NOMO-1 (cell line): ENCODE measurements at regions not wholly inside any gene's neighbourhood (a gene's known extent, or its start where the extent isn't known, plus 50 kb on each side); places are given as distances from the start of the nearest gene placed in this dataset.
"Not testable (repeated sequence)": the region's sequence is repeated elsewhere in the genome, so short reads cannot be mapped to it uniquely, and the experiment has no call there.

Source experiments
- DNase-seq, 2 experiments: peaks; one replicate each; lab custom pipeline; 2025; ENCODE audit not compliant: unreplicated experiment in 2 of 2; lab: John Stamatoyannopoulos, UW

DNA sequence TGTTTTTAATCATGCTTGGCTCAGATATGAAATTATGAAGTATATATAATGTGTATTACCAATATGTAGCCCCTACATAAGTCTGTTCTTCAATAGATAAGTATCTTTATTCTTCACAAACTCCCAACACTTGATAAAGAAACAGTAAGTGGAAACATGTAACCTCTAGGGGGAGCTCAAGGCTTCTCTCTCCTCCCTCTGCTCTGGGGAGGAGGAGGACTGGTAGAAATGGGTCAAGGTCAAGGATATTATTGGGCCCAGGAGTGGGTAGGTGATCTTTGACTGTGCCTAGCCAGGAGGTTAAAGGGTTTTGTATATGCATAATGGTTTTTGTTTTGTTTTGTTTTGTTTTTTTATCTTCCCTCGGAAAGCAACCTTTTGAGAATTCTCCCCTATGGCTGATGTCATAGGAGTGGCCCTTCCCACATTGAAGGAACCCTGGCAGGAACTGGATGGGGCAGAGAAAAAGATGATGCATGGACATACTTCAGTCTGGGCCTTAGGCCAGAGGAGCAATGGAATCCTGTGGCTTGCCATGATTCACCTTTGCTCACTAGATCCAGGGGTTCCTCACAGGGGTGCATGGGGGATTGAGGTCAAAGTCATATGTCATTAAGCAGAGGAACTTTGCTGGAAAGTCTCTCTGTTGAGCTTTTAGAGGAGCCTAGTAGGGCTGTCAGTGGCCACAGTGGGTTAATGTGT is 460.3 kb downstream of the MID1IP1 start:
- DNase-seq, result peak; percentile 9 to 55

DNA sequence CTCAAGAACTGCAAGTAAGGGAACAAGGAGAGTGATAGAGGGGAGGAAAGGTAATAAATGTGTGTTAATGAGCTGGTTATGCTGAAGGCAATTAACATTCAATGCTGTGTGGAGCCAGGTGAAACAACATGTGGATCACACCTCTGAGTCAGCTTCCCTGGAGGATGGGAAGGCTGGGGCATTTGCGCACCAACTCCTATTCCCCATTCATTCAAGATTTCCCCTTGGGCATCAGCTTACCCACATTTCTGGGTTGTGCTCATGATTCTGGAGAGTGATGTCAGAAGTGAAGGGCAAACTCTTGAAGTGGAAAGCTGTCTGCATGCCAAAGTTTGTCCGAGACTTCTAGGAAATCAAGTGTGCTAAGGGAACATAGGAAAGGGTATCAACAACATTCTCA is 461.4 kb downstream of the MID1IP1 start:
- DNase-seq, result no peak

DNA sequence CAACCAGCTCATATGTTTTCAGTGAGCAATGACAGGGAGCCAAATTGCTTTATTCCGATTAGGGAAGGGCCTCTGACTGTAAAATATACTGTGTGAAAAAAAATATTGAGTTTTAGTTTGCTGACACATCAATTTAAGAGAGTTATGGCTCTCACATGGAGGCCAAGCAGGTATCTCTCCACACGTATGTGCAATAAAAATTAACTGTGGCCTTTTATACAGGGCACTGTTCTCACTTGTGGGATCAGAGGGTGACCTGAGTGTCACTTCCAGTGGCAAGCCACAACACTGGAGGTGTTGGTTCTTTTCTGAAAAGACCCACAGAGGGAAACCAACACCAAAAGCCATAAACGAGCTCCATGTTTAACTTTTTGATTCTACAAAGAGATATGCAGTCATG is 462.8 kb downstream of the MID1IP1 start:
- DNase-seq, result no peak

GRCh38 chrX:39267176-39267575 is 465.9 kb downstream of the MID1IP1 start:
- no peak for DNase-seq

DNA sequence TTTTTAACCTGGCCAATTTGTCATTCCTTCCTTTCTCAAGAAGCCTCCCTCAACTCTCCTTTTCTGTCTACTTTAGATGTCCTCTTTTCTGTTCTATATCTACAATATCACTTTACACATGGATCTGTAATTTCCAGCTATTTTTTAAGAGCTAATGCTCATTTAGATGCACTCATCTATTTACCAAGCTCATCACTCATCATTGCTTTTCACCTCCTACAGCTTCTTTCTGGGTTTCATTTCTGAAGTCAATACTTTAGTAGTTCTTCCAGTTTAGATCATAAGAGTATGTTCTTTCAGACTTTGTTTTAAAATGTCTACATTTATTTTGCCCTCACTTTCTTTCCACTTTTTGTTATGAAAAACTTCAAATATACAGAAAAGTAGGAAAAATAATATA is 466.9 kb downstream of the MID1IP1 start:
- DNase-seq, result no peak

GRCh38 chrX:39275500-39276068 is 474.3 kb downstream of the MID1IP1 start:
- no peak for DNase-seq

DNA sequence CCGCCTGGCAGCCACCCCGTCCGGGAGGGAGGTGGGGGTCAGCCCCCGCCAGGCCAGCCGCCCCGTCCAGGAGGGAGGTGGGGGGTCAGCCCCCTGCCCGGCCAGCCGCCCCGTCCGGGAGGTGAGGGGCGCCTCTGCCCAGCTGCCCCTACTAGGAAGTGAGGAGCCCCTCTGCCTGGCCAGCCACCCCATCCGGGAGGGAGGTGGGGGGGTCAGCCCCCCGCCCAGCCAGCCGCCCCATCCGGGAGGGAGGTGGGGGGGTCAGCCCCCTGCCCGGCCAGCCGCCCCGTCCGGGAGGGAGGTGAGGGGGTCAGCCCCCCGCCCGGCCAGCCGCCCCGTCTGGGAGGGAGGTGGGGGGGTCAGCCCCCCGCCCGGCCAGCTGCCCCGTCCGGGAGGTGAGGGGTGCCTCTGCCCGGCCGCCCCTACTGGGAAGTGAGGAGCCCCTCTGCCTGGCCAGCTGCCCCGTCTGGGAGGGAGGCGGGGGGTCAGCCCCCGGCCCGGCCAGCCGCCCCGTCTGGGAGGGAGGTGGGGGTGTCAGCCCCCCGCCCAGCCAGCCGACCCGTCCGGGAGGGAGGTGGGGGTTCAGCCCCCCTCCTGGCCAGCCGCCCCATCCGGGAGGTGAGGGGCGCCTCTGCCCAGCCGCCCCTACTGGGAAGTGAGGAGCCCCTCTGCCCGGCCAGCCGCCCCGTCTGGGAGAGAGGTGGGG is 476.6 kb downstream of the MID1IP1 start:
- not testable (repeated sequence) for DNase-seq

DNA sequence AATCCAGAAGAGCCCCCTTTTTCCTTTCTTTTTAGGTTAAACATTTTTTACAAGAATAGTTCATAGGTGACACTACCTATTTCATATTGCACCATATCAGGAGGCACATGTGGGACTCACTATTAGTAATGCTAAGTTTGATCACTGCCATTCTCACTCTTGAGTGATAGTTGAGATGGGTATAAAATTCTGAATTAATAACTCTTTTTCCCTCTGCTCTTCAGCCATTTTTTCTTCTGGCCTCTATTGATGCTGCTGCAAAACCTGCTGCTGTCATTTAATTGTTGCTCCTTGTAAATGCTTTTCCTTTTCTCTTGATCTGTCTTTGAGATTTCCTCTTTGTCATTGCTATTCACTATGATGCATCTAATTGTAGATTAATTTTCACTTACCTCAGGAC is 482.0 kb downstream of the MID1IP1 start:
- no peak for DNase-seq

DNA sequence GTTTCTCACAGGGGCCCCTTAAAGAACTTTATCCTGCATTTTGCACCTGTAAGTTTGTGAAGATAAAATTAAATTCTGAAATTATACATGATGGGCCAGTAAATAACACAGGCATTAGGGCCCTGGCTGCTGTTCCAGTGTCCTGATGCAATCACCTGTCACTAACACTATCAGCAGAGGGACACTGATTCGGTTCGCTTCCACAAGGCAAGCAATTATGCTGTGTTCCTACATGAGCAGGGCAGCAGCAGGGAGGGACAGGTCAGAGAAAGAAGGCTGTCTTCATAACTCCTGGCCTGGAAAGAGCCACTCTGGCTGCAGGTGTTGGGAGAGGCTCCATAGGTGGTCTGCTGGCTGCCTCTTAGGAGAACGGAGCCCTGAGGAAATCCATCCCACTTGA is 487.3 kb downstream of the MID1IP1 start:
- no peak for DNase-seq

DNA sequence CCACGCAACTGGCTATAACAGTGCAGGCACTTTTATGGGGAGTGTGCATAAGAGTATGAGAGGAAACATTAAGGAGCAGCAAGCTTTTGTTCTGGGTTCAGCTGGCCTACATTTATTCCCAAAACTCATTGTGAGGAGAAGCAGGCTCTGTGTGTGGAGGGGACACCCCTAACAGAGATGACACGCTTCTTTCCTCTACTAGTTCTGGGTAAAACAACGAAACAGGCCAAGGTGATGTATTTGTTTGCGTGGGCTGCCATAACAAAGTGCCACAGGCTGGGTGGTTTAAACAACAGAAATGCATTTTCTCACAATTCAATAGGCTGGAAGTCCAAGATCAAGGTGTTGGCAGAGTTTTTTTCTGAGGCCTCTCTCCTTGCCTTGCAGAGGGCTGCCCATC is 488.6 kb downstream of the MID1IP1 start:
- no peak for DNase-seq

GRCh38 chrX:39293203-39293602 is 491.9 kb downstream of the MID1IP1 start:
- DNase-seq, result peak in 1 of 2 experiments; percentile 34

- no peak for DNase-seq
Measured at GRCh38 chrX:39296472-39296871, 495.2 kb downstream of the MID1IP1 start.

DNA sequence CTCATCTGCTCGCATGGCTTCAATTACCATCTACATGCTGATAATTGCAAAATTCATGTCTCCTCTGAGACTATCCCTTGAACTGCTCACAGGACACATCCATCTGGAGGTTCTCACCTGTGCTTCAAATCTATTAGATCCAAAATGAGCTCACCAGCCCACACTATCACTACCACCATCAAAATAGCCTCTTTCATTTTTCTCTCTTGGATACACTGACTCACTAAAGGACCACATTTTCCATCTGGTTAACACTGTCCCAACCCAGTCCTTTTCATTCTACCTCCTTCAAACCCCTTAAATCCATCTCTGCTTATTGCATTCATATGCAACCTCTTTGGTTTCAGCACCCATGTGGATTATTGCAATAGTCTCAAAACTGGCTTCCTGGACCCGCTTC is 497.6 kb downstream of the MID1IP1 start:
- no peak for DNase-seq

- no peak for DNase-seq
Measured at GRCh38 chrX:39299615-39300014, 498.4 kb downstream of the MID1IP1 start.

- DNase-seq, result no peak
Measured at GRCh38 chrX:39301036-39301435, 499.8 kb downstream of the MID1IP1 start.

- no peak for DNase-seq
Measured at GRCh38 chrX:39302838-39303237, 501.6 kb downstream of the MID1IP1 start.

DNA sequence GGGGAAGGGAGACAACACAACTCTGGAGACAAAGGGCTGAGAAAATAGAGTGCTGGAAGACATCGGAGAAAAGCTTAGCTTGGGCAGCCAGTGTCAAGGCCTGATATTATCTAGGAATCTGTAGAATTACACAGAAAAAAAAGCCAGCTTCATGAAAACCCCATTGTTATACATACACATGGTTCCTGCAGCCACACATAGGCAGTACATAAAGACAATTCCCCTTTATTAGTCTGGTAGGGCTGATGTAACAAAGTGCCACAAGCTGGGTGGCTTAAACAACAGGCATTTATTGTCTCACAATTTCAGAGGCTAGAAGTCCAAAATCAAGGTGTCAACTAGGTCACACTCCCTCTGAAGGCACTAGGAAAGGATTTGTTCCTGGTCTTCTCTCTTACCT is 503.5 kb downstream of the MID1IP1 start:
- no peak for DNase-seq

DNA sequence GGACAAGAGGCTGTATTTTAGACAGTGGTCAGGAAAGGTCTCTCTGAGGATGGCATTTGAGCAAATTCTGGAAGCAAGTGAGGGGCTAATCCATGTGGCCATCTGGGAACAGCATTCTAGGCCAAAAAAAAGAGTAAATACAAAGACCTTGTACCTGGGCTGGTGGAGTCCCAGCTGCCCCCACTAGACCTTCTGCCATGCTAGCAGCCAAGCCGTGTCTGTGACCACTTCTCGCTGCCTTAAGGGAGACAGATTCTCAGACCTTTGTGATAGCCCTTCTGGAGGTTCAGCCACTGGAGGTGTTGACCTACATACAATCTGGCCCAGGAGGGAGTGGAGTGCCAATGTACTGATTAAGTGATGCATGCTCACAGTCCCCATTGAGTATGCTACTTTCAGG is 506.2 kb downstream of the MID1IP1 start:
- no peak for DNase-seq

- DNase-seq, result no peak
Measured at GRCh38 chrX:39308126-39308525, 506.9 kb downstream of the MID1IP1 start.

DNA sequence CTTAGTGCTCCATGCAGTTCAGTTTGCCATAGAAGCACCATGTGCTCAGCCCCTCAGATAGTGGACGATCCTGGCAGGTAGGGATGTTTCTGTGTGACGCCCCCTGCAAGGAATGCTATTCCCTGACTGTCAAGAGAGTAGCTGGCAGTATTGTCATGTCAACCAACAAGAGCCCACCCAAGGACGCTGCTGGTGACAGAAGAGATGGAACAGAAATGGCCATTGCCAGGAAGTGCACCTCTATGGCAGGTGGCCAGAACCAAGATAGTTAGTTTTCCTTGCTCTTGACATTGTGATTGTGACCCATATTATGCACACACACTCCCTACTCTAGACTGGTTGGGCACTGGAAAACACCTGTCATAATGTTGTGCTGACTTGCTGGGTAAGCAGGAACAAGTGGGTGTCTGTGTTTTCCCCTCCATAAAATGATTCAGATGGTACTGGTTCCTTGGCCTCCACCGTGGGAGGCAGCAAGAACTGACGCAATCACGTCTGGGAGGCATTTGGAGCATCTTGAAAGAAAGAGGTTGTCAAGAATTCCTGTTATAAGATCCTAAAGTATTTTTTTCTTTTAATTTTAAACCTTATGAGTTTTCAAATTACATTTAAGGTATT is 507.9 kb downstream of the MID1IP1 start:
- DNase-seq, result no peak

DNA sequence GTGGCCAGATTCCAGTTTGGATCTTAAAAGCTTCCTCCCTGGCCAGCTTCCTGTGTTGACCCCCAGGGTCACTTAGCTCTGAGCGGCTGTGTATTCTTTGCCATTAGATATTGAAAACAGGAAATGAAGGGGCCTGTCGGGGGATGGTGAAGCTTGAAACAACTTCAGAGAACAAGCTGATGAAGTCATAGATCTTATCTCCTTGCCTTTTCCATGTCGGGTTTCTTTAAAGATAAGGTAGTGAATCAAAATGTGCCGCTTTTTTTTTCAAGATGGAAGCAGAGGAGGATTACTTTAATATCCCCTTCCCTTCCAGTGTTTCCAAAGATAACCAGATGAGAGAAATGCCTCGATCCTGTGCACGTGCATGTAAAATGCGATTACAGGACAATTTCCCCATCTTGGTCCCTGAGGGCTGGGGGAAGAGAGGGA is 508.5 kb downstream of the MID1IP1 start:
- DNase-seq, result no peak

GRCh38 chrX:39310891-39311290 is 509.6 kb downstream of the MID1IP1 start:
- DNase-seq, result peak; percentile 17 to 32
